ENCODE measurements at regions not wholly inside any gene's neighbourhood (a gene's known extent, or its start where the extent isn't known, plus 50 kb on each side); places are given as distances from the start of the nearest gene placed in this dataset.

- TF ChIP-seq CTCF (IDR thresholded peaks at IDR 0.05; ENCODE audit: low read depth, low read length, missing control alignments): no peak
- H3K4me3 ChIP-seq (ENCODE audit: low read depth, low read length): no peak overlapping the region
- no peak for DNase-seq (ENCODE audit: low read depth)
These were observed 67.4 kb upstream of the ACVR2A start for GRCh38 chr2:147777394-147777793.

- TF ChIP-seq CTCF (IDR thresholded peaks at IDR 0.05; ENCODE audit: low read depth, low read length, missing control alignments): no peak
- DNase-seq (ENCODE audit: low read depth): no peak
- H3K4me3 ChIP-seq (ENCODE audit: low read depth, low read length): no peak overlapping the region
These were observed 70.0 kb upstream of the ACVR2A start for GRCh38 chr2:147774805-147775204.

DNA sequence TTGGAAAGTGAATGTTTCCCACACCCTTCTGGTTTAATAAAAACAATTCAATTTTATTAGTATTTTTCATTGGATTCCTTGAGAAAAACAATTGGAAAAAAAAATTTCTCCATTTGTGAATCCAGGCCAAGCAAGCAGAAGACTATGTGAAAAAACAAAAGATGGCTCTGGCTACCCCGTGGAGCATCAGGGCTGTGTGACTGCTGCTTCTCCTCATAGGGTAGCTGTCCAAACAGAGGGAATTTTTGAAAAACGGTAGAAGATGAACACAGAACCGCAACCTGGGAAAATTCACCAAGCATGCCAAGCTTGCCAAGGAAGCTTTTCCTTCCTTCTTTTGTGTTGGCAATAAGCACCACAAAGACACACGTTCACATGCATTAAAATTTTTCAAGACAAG lies 71.3 kb upstream of the ACVR2A start:
- no peak for TF ChIP-seq CTCF (IDR thresholded peaks at IDR 0.05; ENCODE audit: low read depth, low read length, missing control alignments)
- H3K4me3 ChIP-seq (ENCODE audit: low read depth, low read length): no peak overlapping the region
- DNase-seq (ENCODE audit: low read depth): no peak

GRCh38 chr2:147772781-147773180 lies 72.0 kb upstream of the ACVR2A start:
- no peak for TF ChIP-seq CTCF (IDR thresholded peaks at IDR 0.05; ENCODE audit: low read depth, low read length, missing control alignments)
- no peak overlapping the region for H3K4me3 ChIP-seq (ENCODE audit: low read depth, low read length)
- no peak for DNase-seq (ENCODE audit: low read depth)

DNA sequence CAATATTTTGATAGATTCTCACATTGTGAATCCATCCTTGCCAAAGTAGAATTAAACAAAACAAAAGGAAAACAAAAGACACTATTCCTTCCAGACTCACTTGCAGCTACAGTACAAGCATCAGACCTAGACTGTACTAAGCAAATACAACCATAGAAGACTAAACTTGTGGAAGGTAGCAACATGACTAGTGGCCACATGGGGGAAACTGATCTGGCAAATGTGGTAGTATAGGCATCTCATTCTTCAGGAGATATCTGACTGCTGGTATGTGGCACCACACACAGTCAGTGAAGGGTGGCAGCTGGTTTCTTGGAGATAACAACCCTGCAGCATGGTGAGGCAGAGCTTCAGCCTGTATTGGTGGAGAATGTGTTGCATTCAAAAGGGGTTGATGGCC lies 81.0 kb upstream of the ACVR2A start:
- no peak for TF ChIP-seq CTCF (IDR thresholded peaks at IDR 0.05; ENCODE audit: low read depth, low read length, missing control alignments)
- no peak for DNase-seq (ENCODE audit: low read depth)

GRCh38 chr2:147760984-147761383 lies 83.8 kb upstream of the ACVR2A start:
- no peak for TF ChIP-seq CTCF (IDR thresholded peaks at IDR 0.05; ENCODE audit: low read depth, low read length, missing control alignments)
- DNase-seq (ENCODE audit: low read depth): no peak
- no peak overlapping the region for H3K4me3 ChIP-seq (ENCODE audit: low read depth, low read length)

More for the DNA sequence above, 81.0 kb upstream of the ACVR2A start:
- no peak overlapping the region for H3K4me3 ChIP-seq (ENCODE audit: low read depth, low read length)

- no peak for TF ChIP-seq CTCF (IDR thresholded peaks at IDR 0.05; ENCODE audit: low read depth, low read length, missing control alignments)
- no peak overlapping the region for H3K4me3 ChIP-seq (ENCODE audit: low read depth, low read length)
- no peak for DNase-seq (ENCODE audit: low read depth)
These were observed 85.3 kb upstream of the ACVR2A start for GRCh38 chr2:147759536-147759935.

Data from GM12864 (cell line).